ENCODE measurements at regions not wholly inside any gene's neighbourhood (a gene's known extent, or its start where the extent isn't known, plus 50 kb on each side); places are given as distances from the start of the nearest gene placed in this dataset.

DNA sequence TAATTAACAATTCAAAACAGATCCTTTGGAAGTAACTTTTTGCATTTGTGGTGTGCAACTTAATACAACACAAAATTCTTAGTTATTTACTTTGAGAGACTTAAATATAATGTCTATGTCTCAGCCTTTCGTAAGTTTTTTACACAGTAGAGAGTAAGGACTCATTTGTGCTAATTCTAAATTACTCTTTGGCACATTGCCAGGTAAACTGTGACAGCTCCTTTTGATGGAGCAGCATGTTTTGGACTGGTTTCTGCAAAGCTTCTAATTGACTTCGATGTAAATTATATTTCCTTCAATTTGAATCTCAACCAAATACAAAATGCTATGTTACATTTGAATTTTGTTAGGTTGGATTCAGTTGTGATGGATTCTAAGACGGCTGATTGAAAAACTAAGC is 450.7 kb upstream of the OPRM1 start:
- no peak for DNase-seq
- Mint-ChIP-seq H3K27ac (no peak overlapping the region), H3K9me3 (peaks cover 0 to 6% (median 0%) of the 10 kb centered on the region in 11 donors), H3K27me3 (peaks cover 0 to 10% (median 0%) of the 10 kb centered on the region in 5 donors), H3K4me3 (no peak overlapping the region), H3K36me3 (no peaks in the 10 kb centered on the region), H3K4me1 (peaks cover 0 to 29% (median 22%) of the 10 kb centered on the region in 7 donors)
- no peaks in the 10 kb centered on the region for H3K4me1 ChIP-seq (ENCODE audit: control insufficient read depth in 2 of 2, insufficient read depth in 2 of 2, low read length in 2 of 2)
- ATAC-seq = no peak
- no peaks in the 10 kb centered on the region for H3K36me3 ChIP-seq (ENCODE audit: control insufficient read depth in 2 of 3, insufficient read depth in 3 of 3, low read length in 3 of 3)
- H3K4me3 ChIP-seq (ENCODE audit: low read length) = no peak overlapping the region
- no peaks in the 10 kb centered on the region for H3K27me3 ChIP-seq (ENCODE audit: control insufficient read depth in 2 of 2, insufficient read depth in 2 of 2, low read length in 2 of 2)
- no peaks in the 10 kb centered on the region for H3K9me3 ChIP-seq (ENCODE audit: control insufficient read depth in 2 of 3, low read length in 3 of 3)
- POLR2A ChIA-PET = no interaction called here
- intact Hi-C loops (cut with micrococcal nuclease) = no loop called here
- CTCF ChIA-PET = no interaction called here
- H3K27ac ChIP-seq (ENCODE audit: low read depth, low read length) = no peak overlapping the region

DNA sequence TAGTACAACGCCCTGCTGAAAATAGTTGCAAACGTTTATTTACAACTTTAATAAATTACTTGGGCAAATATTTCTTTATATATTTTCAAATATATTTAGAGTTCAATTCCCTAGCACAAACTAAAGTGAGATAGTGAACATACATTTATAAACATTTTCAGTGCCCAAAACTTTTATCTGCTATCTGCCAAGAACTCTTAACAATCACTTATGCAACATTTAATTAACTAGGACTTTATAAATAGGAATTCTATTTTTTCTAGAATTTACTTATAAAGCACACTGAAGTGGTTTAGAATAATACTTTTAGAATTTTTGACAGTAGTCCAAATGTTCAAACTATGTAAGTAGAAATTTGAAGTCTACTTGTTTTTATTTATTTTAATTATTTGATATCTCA is 452.6 kb upstream of the RGS17 start:
- H3K4me3 Mint-ChIP-seq = no peak overlapping the region
- no peak overlapping the region for H3K27ac ChIP-seq (ENCODE audit: low read depth, low read length)
- ChIA-PET CTCF (no interaction called here), POLR2A (no interaction called here)
- no peaks in the 10 kb centered on the region for H3K36me3 ChIP-seq (ENCODE audit: control insufficient read depth in 2 of 3, insufficient read depth in 3 of 3, low read length in 3 of 3)
- peaks cover 0 to 5% (median 1%) of the 10 kb centered on the region in 11 donors for H3K9me3 Mint-ChIP-seq
- H3K27ac Mint-ChIP-seq = no peak overlapping the region
- H3K9me3 ChIP-seq (ENCODE audit: control insufficient read depth in 2 of 3, low read length in 3 of 3) = no peaks in the 10 kb centered on the region
- DNase-seq = no peak
- H3K4me1 ChIP-seq (ENCODE audit: control insufficient read depth in 2 of 2, insufficient read depth in 2 of 2, low read length in 2 of 2) = no peaks in the 10 kb centered on the region
- ATAC-seq = no peak
- H3K27me3 ChIP-seq (ENCODE audit: control insufficient read depth in 2 of 2, insufficient read depth in 2 of 2, low read length in 2 of 2) = no peaks in the 10 kb centered on the region
- no peaks in the 10 kb centered on the region for H3K36me3 Mint-ChIP-seq
- intact Hi-C loops (cut with micrococcal nuclease) = no loop called here
- peaks cover 0 to 5% (median 0%) of the 10 kb centered on the region in 5 donors for H3K27me3 Mint-ChIP-seq
- H3K4me3 ChIP-seq (ENCODE audit: low read length) = no peak overlapping the region
- no peaks in the 10 kb centered on the region for H3K4me1 Mint-ChIP-seq

DNA sequence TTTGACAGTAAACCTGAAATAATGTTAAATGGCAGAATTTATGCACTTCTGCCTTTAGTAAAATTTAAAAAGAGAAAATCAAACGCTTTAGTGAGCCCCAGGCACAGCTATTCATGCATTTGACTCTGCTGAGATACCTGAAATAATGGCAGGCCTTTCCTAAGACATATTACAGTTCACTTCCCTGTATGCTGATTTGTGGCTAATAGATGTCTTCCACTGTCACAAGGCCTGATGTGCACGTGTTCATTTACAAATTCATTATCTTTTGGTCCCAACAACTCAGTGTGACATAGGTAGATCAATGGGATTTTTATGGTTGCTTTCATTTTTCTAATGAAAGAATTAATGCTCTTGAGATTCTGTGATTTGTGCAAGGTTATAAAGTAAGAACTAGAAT is 449.7 kb upstream of the RGS17 start:
- Mint-ChIP-seq H3K9me3 (peaks cover 0 to 10% (median 2%) of the 10 kb centered on the region in 11 donors), H3K27me3 (peaks cover 0 to 3% (median 0%) of the 10 kb centered on the region in 5 donors), H3K4me3 (no peak overlapping the region), H3K36me3 (no peaks in the 10 kb centered on the region), H3K27ac (no peak overlapping the region), H3K4me1 (no peaks in the 10 kb centered on the region)
- Histone ChIP-seq H3K36me3 (ENCODE audit: control insufficient read depth in 2 of 3, insufficient read depth in 3 of 3, low read length in 3 of 3) (no peaks in the 10 kb centered on the region), H3K27ac (ENCODE audit: low read depth, low read length) (no peak overlapping the region), H3K4me1 (ENCODE audit: control insufficient read depth in 2 of 2, insufficient read depth in 2 of 2, low read length in 2 of 2) (no peaks in the 10 kb centered on the region), H3K4me3 (ENCODE audit: low read length) (no peak overlapping the region), H3K27me3 (ENCODE audit: control insufficient read depth in 2 of 2, insufficient read depth in 2 of 2, low read length in 2 of 2) (no peaks in the 10 kb centered on the region), H3K9me3 (ENCODE audit: control insufficient read depth in 2 of 3, low read length in 3 of 3) (no peaks in the 10 kb centered on the region)
- ChIA-PET CTCF (no interaction called here), POLR2A (no interaction called here)
- no peak for DNase-seq
- no peak for ATAC-seq
- intact Hi-C loops (cut with micrococcal nuclease) = no loop called here

DNA sequence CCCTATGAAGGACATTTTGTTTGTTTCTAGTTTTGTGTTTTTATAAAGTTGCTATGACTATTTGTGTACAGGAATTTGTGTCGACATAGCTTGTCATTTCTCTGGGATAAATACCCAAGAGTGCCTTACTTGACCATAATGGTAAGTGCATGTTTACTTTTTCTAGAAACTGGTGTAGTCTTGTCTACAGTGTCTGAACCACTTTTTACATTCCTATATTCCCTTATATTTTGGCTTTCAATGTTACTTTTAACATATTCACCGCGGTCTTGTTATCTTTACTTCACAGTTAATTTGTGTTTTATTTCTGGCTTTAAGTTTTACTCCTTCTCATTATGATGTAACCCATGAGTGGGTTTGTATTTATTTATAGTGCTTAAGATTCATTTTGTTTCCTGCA is 444.4 kb upstream of the RGS17 start:
- H3K4me3 Mint-ChIP-seq = no peak overlapping the region
- H3K4me1 Mint-ChIP-seq = no peaks in the 10 kb centered on the region
- DNase-seq = no peak
- Histone ChIP-seq H3K9me3 (ENCODE audit: control insufficient read depth in 2 of 3, low read length in 3 of 3) (no peaks in the 10 kb centered on the region), H3K27ac (ENCODE audit: low read depth, low read length) (no peak overlapping the region), H3K4me3 (ENCODE audit: low read length) (no peak overlapping the region), H3K27me3 (ENCODE audit: control insufficient read depth in 2 of 2, insufficient read depth in 2 of 2, low read length in 2 of 2) (no peaks in the 10 kb centered on the region), H3K36me3 (ENCODE audit: control insufficient read depth in 2 of 3, insufficient read depth in 3 of 3, low read length in 3 of 3) (no peaks in the 10 kb centered on the region), H3K4me1 (ENCODE audit: control insufficient read depth in 2 of 2, insufficient read depth in 2 of 2, low read length in 2 of 2) (no peaks in the 10 kb centered on the region)
- intact Hi-C loops (cut with micrococcal nuclease) = no loop called here
- H3K27ac Mint-ChIP-seq = no peak overlapping the region
- no peaks in the 10 kb centered on the region for H3K27me3 Mint-ChIP-seq
- POLR2A ChIA-PET = no interaction called here
- H3K9me3 Mint-ChIP-seq = peaks cover 0 to 10% (median 2%) of the 10 kb centered on the region in 11 donors
- CTCF ChIA-PET = no interaction called here
- ATAC-seq = no peak
- H3K36me3 Mint-ChIP-seq = no peaks in the 10 kb centered on the region

GRCh38 chr6:153574231-153574630 is 443.1 kb upstream of the RGS17 start:
- H3K9me3 ChIP-seq (ENCODE audit: control insufficient read depth in 2 of 3, low read length in 3 of 3) = no peaks in the 10 kb centered on the region
- peaks cover 0 to 10% (median 2%) of the 10 kb centered on the region in 11 donors for H3K9me3 Mint-ChIP-seq
- H3K27me3 ChIP-seq (ENCODE audit: control insufficient read depth in 2 of 2, insufficient read depth in 2 of 2, low read length in 2 of 2) = no peaks in the 10 kb centered on the region
- no peak overlapping the region for H3K27ac ChIP-seq (ENCODE audit: low read depth, low read length)
- H3K36me3 Mint-ChIP-seq = no peaks in the 10 kb centered on the region
- ATAC-seq = no peak
- H3K4me3 ChIP-seq (ENCODE audit: low read length) = no peak overlapping the region
- no peaks in the 10 kb centered on the region for H3K4me1 ChIP-seq (ENCODE audit: control insufficient read depth in 2 of 2, insufficient read depth in 2 of 2, low read length in 2 of 2)
- no peaks in the 10 kb centered on the region for H3K27me3 Mint-ChIP-seq
- H3K4me3 Mint-ChIP-seq = no peak overlapping the region
- POLR2A ChIA-PET = no interaction called here
- H3K36me3 ChIP-seq (ENCODE audit: control insufficient read depth in 2 of 3, insufficient read depth in 3 of 3, low read length in 3 of 3) = no peaks in the 10 kb centered on the region
- H3K27ac Mint-ChIP-seq = no peak overlapping the region
- DNase-seq = no peak
- CTCF ChIA-PET = no interaction called here
- intact Hi-C loops (cut with micrococcal nuclease) = no loop called here
- no peaks in the 10 kb centered on the region for H3K4me1 Mint-ChIP-seq

GRCh38 chr6:153572371-153572770 is 441.3 kb upstream of the RGS17 start:
- Histone ChIP-seq H3K9me3 (ENCODE audit: control insufficient read depth in 2 of 3, low read length in 3 of 3) (no peaks in the 10 kb centered on the region), H3K27ac (ENCODE audit: low read depth, low read length) (no peak overlapping the region), H3K4me3 (ENCODE audit: low read length) (no peak overlapping the region), H3K27me3 (ENCODE audit: control insufficient read depth in 2 of 2, insufficient read depth in 2 of 2, low read length in 2 of 2) (no peaks in the 10 kb centered on the region), H3K4me1 (ENCODE audit: control insufficient read depth in 2 of 2, insufficient read depth in 2 of 2, low read length in 2 of 2) (no peaks in the 10 kb centered on the region), H3K36me3 (ENCODE audit: control insufficient read depth in 2 of 3, insufficient read depth in 3 of 3, low read length in 3 of 3) (no peaks in the 10 kb centered on the region)
- Mint-ChIP-seq H3K9me3 (peaks cover 0 to 2% (median 0%) of the 10 kb centered on the region in 11 donors), H3K27me3 (no peaks in the 10 kb centered on the region), H3K27ac (no peak overlapping the region), H3K36me3 (no peaks in the 10 kb centered on the region), H3K4me1 (no peaks in the 10 kb centered on the region), H3K4me3 (no peak overlapping the region)
- ChIA-PET CTCF (no interaction called here), POLR2A (no interaction called here)
- intact Hi-C loops (cut with micrococcal nuclease) = no loop called here
- no peak for DNase-seq
- ATAC-seq = no peak

DNA sequence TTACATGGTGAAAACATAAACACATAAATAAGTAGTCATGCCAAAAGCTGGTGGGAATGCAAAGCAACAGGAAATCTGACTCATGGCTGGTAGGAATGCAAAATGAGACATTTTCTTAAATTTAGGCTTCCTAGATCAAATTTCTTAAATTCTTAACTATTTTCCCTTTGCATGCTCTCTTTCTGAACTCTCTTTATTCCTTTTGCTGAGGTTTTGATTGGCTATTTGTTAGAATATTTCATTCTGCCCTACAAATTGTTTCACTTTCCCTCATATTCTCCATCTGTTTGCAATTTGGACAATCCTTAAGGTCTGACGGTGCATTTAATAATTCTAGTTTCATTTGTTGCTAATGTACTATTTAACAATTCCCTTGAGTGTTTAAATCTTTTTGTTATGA is 437.5 kb upstream of the RGS17 start:
- ATAC-seq = no peak
- POLR2A ChIA-PET = no interaction called here
- H3K36me3 Mint-ChIP-seq = no peaks in the 10 kb centered on the region

More for the DNA sequence above, 437.5 kb upstream of the RGS17 start:
- H3K4me1 ChIP-seq (ENCODE audit: control insufficient read depth in 2 of 2, insufficient read depth in 2 of 2, low read length in 2 of 2) = no peaks in the 10 kb centered on the region
- H3K27ac Mint-ChIP-seq = no peak overlapping the region
- DNase-seq = no peak
- no peaks in the 10 kb centered on the region for H3K9me3 ChIP-seq (ENCODE audit: control insufficient read depth in 2 of 3, low read length in 3 of 3)
- H3K4me3 Mint-ChIP-seq = no peak overlapping the region
- no peaks in the 10 kb centered on the region for H3K9me3 Mint-ChIP-seq
- H3K27me3 ChIP-seq (ENCODE audit: control insufficient read depth in 2 of 2, insufficient read depth in 2 of 2, low read length in 2 of 2) = no peaks in the 10 kb centered on the region
- no peak overlapping the region for H3K4me3 ChIP-seq (ENCODE audit: low read length)
- no peaks in the 10 kb centered on the region for H3K27me3 Mint-ChIP-seq
- intact Hi-C loops (cut with micrococcal nuclease) = no loop called here
- CTCF ChIA-PET = no interaction called here
- no peak overlapping the region for H3K27ac ChIP-seq (ENCODE audit: low read depth, low read length)
- H3K36me3 ChIP-seq (ENCODE audit: control insufficient read depth in 2 of 3, insufficient read depth in 3 of 3, low read length in 3 of 3) = no peaks in the 10 kb centered on the region
- H3K4me1 Mint-ChIP-seq = no peaks in the 10 kb centered on the region

All from naive thymus-derived CD4-positive, alpha-beta T cell (primary cell).